Caco-2 (cell line): ENCODE measurements at regions not wholly inside any gene's neighbourhood (a gene's known extent, or its start where the extent isn't known, plus 50 kb on each side); places are given as distances from the start of the nearest gene placed in this dataset.

Source experiments
- BruUV-seq: library from RNA; stranded (reverse); fragments of 400-500 nt; replicated peaks from 2 replicates; lab custom pipeline; 2021; lab: Mats Ljungman, UMichigan
- CTCF ChIA-PET: fragments of 300-600 bp; sonication (Branson Sonifier 250); formaldehyde crosslinking; loops from one replicate; lab custom pipeline; 2022; ENCODE audit warnings: antibody characterized with exemption; lab: Charles Lee
- POLR2A ChIA-PET: fragments of 300-600 bp; sonication (Branson Sonifier 250); formaldehyde crosslinking; loops from one replicate; lab custom pipeline; 2022; ENCODE audit warnings: antibody characterized with exemption; lab: Charles Lee
- DNase-seq, 2 experiments: peaks; one replicate each; pipeline versions ENCODE4 v3.0.0 to v3.0.0-alpha.2; 2020 to 2022
- H3K27me3 ChIP-seq: replicated peaks from 2 replicates; pipeline ENCODE4 v1.6.0; 2011; ENCODE audit warnings: low read length; ENCODE audit not compliant: control insufficient read depth, insufficient read depth
- H3K36me3 ChIP-seq: 2 replicates; pipeline ENCODE4 v1.5.1; 2011; ENCODE audit warnings: low read length; ENCODE audit not compliant: control insufficient read depth, insufficient read depth
- H3K4me1 ChIP-seq: fragments of 250-450 bp; sonication (Bioruptor Pico); 2 replicates; pipeline ENCODE4 v1.5.1; 2020; ENCODE audit warnings: mild to moderate bottlenecking
- H3K4me3 ChIP-seq: 2 replicates; pipeline ENCODE4 v1.5.1; 2011; ENCODE audit warnings: low read depth, mild to moderate bottlenecking, control low read depth, low read length
- H3K9me3 ChIP-seq: fragments of 250-450 bp; sonication (Bioruptor Pico); 2 replicates; pipeline ENCODE4 v1.5.1; 2020; ENCODE audit warnings: mild to moderate bottlenecking, moderate library complexity
- H3K27ac Mint-ChIP-seq: one replicate; pipeline ENCODE4 v1.8.0; 2022; ENCODE audit warnings: mixed read lengths; ENCODE audit not compliant: unreplicated experiment
- H3K27me3 Mint-ChIP-seq: one replicate; pipeline ENCODE4 v1.8.0; 2022; ENCODE audit warnings: mixed read lengths; ENCODE audit not compliant: insufficient read depth, unreplicated experiment
- H3K36me3 Mint-ChIP-seq: one replicate; pipeline ENCODE4 v1.8.0; 2022; ENCODE audit warnings: mild to moderate bottlenecking, mixed read lengths; ENCODE audit not compliant: insufficient read depth, unreplicated experiment
- H3K4me1 Mint-ChIP-seq: one replicate; pipeline ENCODE4 v1.8.0; 2022; ENCODE audit warnings: low read depth, mixed read lengths; ENCODE audit not compliant: unreplicated experiment
- H3K4me3 Mint-ChIP-seq: one replicate; pipeline ENCODE4 v1.8.0; 2022; ENCODE audit warnings: mild to moderate bottlenecking, moderate library complexity, mixed read lengths; ENCODE audit not compliant: unreplicated experiment
- H3K9me3 Mint-ChIP-seq: one replicate; pipeline ENCODE4 v1.8.0; 2022; ENCODE audit warnings: mixed read lengths; ENCODE audit not compliant: unreplicated experiment
- CTCF ChIP-seq, 2 experiments: fragments of 200-600 bp in 1 of 2; IDR thresholded peaks; 1 replicate in 1 of 2; 2 replicates in 1 of 2; pipeline versions ENCODE4 v1.5.1 to v1.8.0; 2011 to 2022; ENCODE audit warnings: antibody characterized with exemption in 1 of 2, control low read depth in 1 of 2, inconsistent platforms in 1 of 2, low read depth in 1 of 2, low read length in 1 of 2, mild to moderate bottlenecking in 1 of 2, moderate library complexity in 1 of 2; ENCODE audit not compliant: insufficient read depth in 1 of 2, severe bottlenecking in 1 of 2, unreplicated experiment in 1 of 2
- intact Hi-C: fragments of 100-400 bp; cut with micrococcal nuclease; formaldehyde crosslinking; loops from one replicate; pipeline ENCODE4 v1.10.0; 2022; ENCODE audit not compliant: unreplicated experiment

- no peaks in the 10 kb centered on the region for H3K9me3 ChIP-seq
- POLR2A ChIA-PET: no interaction called here
- BruUV-seq: no TSS peak
- intact Hi-C loops: no loop called here
- H3K36me3 ChIP-seq: no peaks in the 10 kb centered on the region
- no peak for TF ChIP-seq CTCF (IDR thresholded peaks at IDR 0.05; ENCODE audit: insufficient read depth in 1 of 2, low read depth in 1 of 2, low read length in 1 of 2, severe bottlenecking in 1 of 2, unreplicated experiment in 1 of 2)
- no peak for DNase-seq
- CTCF ChIA-PET: no interaction called here
- Mint-ChIP-seq H3K4me1 (no peaks in the 10 kb centered on the region), H3K27ac (no peak overlapping the region), H3K36me3 (no peaks in the 10 kb centered on the region), H3K9me3 (peaks cover 21% of the 10 kb centered on the region), H3K4me3 (no peak overlapping the region), H3K27me3 (peaks cover 2% of the 10 kb centered on the region)
- H3K4me1 ChIP-seq: no peaks in the 10 kb centered on the region
- no peaks in the 10 kb centered on the region for H3K27me3 ChIP-seq
- no peak overlapping the region for H3K4me3 ChIP-seq
Measured at GRCh38 chr5:3035452-3035851, 284.0 kb upstream of the IRX2 start.

- Mint-ChIP-seq H3K9me3 (peaks cover 21% of the 10 kb centered on the region), H3K4me1 (no peaks in the 10 kb centered on the region), H3K36me3 (no peaks in the 10 kb centered on the region), H3K27me3 (peaks cover 2% of the 10 kb centered on the region), H3K4me3 (no peak overlapping the region), H3K27ac (no peak overlapping the region)
- no TSS peak for BruUV-seq
- DNase-seq: no peak
- no peaks in the 10 kb centered on the region for H3K36me3 ChIP-seq
- no peaks in the 10 kb centered on the region for H3K9me3 ChIP-seq
- intact Hi-C loops: no loop called here
- H3K27me3 ChIP-seq: no peaks in the 10 kb centered on the region
- ChIA-PET CTCF (no interaction called here), POLR2A (no interaction called here)
- TF ChIP-seq CTCF (IDR thresholded peaks at IDR 0.05; ENCODE audit: insufficient read depth in 1 of 2, low read depth in 1 of 2, low read length in 1 of 2, severe bottlenecking in 1 of 2, unreplicated experiment in 1 of 2): no peak
- no peak overlapping the region for H3K4me3 ChIP-seq
- no peaks in the 10 kb centered on the region for H3K4me1 ChIP-seq
Measured at GRCh38 chr5:3034881-3035280, 283.4 kb upstream of the IRX2 start.

- no peaks in the 10 kb centered on the region for H3K36me3 Mint-ChIP-seq
Measured at GRCh38 chr5:3034449-3034848, 283.0 kb upstream of the IRX2 start.

More at GRCh38 chr5:3034449-3034848, 283.0 kb upstream of the IRX2 start:
- DNase-seq: no peak
- H3K9me3 Mint-ChIP-seq: peaks cover 21% of the 10 kb centered on the region
- no peaks in the 10 kb centered on the region for H3K9me3 ChIP-seq
- ChIA-PET CTCF (no interaction called here), POLR2A (no interaction called here)
- no peak for TF ChIP-seq CTCF (IDR thresholded peaks at IDR 0.05; ENCODE audit: insufficient read depth in 1 of 2, low read depth in 1 of 2, low read length in 1 of 2, severe bottlenecking in 1 of 2, unreplicated experiment in 1 of 2)
- H3K4me3 Mint-ChIP-seq: no peak overlapping the region
- H3K4me1 ChIP-seq: no peaks in the 10 kb centered on the region
- no peaks in the 10 kb centered on the region for H3K36me3 ChIP-seq
- no peaks in the 10 kb centered on the region for H3K27me3 ChIP-seq
- intact Hi-C loops: no loop called here
- no peak overlapping the region for H3K4me3 ChIP-seq
- H3K27me3 Mint-ChIP-seq: peaks cover 4% of the 10 kb centered on the region
- H3K4me1 Mint-ChIP-seq: no peaks in the 10 kb centered on the region
- H3K27ac Mint-ChIP-seq: no peak overlapping the region
- BruUV-seq: no TSS peak
